ENCODE measurements at regions not wholly inside any gene's neighbourhood (a gene's known extent, or its start where the extent isn't known, plus 50 kb on each side); places are given as distances from the start of the nearest gene placed in this dataset.

DNA sequence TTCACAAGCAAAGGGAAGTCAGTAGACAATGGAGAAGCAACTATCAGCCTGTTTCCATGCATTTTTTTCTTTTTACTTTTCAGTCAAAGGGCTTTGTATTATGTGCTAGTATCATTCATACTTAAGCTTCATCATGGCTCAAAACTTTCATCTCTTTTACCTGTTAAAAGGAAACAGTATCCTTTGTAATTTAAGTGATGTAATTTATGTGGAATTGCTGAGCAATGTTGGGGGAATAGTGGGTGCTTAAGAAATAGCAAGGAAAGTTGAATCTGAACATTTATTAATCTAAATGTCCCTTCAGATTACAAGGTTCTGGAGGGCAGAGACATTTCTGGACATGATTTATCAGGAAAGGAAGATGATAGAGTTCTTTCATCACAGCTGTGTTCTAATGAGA is 915.3 kb downstream of the VRK1 start:
- H3K27me3 Mint-ChIP-seq (ENCODE audit: low read depth in 2 of 2): no peaks in the 10 kb centered on the region
- H3K27me3 ChIP-seq (ENCODE audit: control insufficient read depth, insufficient read depth, low read length): no peaks in the 10 kb centered on the region
- H3K4me3 Mint-ChIP-seq: no peak overlapping the region
- H3K4me3 ChIP-seq (ENCODE audit: low read length): no peak overlapping the region
- peaks cover 40 to 51% of the 10 kb centered on the region in 2 donors for H3K4me1 Mint-ChIP-seq
- H3K36me3 Mint-ChIP-seq: no peaks in the 10 kb centered on the region
- ATAC-seq (no peak), DNase-seq (no peak)
- no peak overlapping the region for H3K27ac Mint-ChIP-seq
- no peaks in the 10 kb centered on the region for H3K36me3 ChIP-seq (ENCODE audit: control insufficient read depth, insufficient read depth, low read length)
- TF ChIP-seq, protein P1, sequence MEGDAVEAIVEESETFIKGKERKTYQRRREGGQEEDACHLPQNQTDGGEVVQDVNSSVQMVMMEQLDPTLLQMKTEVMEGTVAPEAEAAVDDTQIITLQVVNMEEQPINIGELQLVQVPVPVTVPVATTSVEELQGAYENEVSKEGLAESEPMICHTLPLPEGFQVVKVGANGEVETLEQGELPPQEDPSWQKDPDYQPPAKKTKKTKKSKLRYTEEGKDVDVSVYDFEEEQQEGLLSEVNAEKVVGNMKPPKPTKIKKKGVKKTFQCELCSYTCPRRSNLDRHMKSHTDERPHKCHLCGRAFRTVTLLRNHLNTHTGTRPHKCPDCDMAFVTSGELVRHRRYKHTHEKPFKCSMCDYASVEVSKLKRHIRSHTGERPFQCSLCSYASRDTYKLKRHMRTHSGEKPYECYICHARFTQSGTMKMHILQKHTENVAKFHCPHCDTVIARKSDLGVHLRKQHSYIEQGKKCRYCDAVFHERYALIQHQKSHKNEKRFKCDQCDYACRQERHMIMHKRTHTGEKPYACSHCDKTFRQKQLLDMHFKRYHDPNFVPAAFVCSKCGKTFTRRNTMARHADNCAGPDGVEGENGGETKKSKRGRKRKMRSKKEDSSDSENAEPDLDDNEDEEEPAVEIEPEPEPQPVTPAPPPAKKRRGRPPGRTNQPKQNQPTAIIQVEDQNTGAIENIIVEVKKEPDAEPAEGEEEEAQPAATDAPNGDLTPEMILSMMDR (IDR thresholded peaks at IDR 0.05): no peak
- no peak overlapping the region for H3K27ac ChIP-seq (ENCODE audit: low read length)
- no peaks in the 10 kb centered on the region for H3K9me3 ChIP-seq (ENCODE audit: control insufficient read depth, insufficient read depth, low read length)
- no peaks in the 10 kb centered on the region for H3K9me3 Mint-ChIP-seq
- H3K4me1 ChIP-seq (ENCODE audit: control insufficient read depth, insufficient read depth, low read length): peaks cover 22% of the 10 kb centered on the region
- intact Hi-C loops (cut with micrococcal nuclease): no loop called here

DNA sequence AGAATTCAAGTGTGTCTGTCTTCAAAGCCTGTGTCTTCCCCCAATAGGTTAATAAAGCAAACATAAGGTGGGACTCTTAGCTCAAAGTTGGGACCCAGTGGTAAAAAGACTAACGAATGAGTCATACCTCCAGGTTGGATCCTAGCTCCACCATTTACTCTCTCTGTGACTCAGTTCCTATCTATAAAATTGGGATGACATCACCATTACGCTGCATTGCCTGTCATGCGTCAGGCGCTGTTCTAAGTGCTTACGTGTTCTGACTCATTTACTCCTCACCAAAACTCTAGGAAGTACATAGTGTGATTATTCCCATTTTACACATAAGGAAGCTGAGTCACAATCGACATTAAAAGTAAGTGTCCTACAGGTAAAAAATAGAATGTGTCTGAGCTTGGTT is 915.8 kb downstream of the VRK1 start:
- 90% methylated on average over 4 of the region's 6 CpGs for WGBS (ENCODE audit: insufficient coverage)
- Mint-ChIP-seq H3K36me3 (no peaks in the 10 kb centered on the region), H3K9me3 (no peaks in the 10 kb centered on the region), H3K4me3 (no peak overlapping the region), H3K27me3 (ENCODE audit: low read depth in 2 of 2) (no peaks in the 10 kb centered on the region), H3K27ac (no peak overlapping the region), H3K4me1 (peaks cover 34 to 46% of the 10 kb centered on the region in 2 donors)
- Histone ChIP-seq H3K4me1 (ENCODE audit: control insufficient read depth, insufficient read depth, low read length) (peaks cover 16% of the 10 kb centered on the region), H3K27me3 (ENCODE audit: control insufficient read depth, insufficient read depth, low read length) (no peaks in the 10 kb centered on the region), H3K27ac (ENCODE audit: low read length) (no peak overlapping the region), H3K9me3 (ENCODE audit: control insufficient read depth, insufficient read depth, low read length) (no peaks in the 10 kb centered on the region), H3K4me3 (ENCODE audit: low read length) (no peak overlapping the region), H3K36me3 (ENCODE audit: control insufficient read depth, insufficient read depth, low read length) (no peaks in the 10 kb centered on the region)
- no peak for DNase-seq
- ATAC-seq: no peak
- TF ChIP-seq, protein P1 (IDR thresholded peaks at IDR 0.05): no peak
- intact Hi-C loops (cut with micrococcal nuclease): no loop called here

DNA sequence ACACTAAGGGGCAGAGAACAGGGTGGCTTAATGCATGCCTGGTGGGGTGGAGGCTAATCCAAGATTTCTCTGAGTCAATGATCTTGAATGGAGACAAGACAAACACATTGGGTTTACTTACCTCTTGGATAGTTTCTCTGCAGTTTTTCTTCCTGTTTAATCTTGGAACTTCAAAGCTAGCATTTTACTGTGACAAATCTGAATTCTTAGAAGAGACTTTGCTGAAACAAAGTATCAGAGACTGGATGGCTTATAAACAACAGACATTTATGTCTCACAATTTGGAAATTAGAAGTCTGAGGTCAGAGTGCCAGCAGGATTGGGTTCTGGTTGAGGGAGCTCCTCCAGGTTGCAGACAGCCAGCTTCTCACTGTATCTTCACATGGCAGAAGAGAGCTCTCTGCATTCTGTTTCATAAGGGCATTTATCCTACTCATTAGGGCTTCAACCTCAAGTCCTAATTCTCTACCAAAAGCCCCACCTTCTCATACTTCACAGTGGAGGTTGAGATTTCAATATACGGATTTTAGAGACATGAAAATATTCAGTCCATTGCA is 921.8 kb downstream of the VRK1 start:
- H3K36me3 Mint-ChIP-seq: no peaks in the 10 kb centered on the region
- H3K27ac ChIP-seq (ENCODE audit: low read length): no peak overlapping the region
- no peaks in the 10 kb centered on the region for H3K9me3 ChIP-seq (ENCODE audit: control insufficient read depth, insufficient read depth, low read length)
- WGBS (ENCODE audit: insufficient coverage): 92% methylated on average over 1 of the region's 1 CpG
- no peaks in the 10 kb centered on the region for H3K36me3 ChIP-seq (ENCODE audit: control insufficient read depth, insufficient read depth, low read length)
- no peak overlapping the region for H3K4me3 Mint-ChIP-seq
- TF ChIP-seq, protein P1 (IDR thresholded peaks at IDR 0.05): no peak
- intact Hi-C loops (cut with micrococcal nuclease): no loop called here
- H3K27me3 Mint-ChIP-seq (ENCODE audit: low read depth in 2 of 2): no peaks in the 10 kb centered on the region
- H3K4me1 Mint-ChIP-seq: peaks cover 28 to 33% of the 10 kb centered on the region in 2 donors
- ATAC-seq (no peak), DNase-seq (no peak)
- no peak overlapping the region for H3K4me3 ChIP-seq (ENCODE audit: low read length)
- no peaks in the 10 kb centered on the region for H3K9me3 Mint-ChIP-seq
- H3K4me1 ChIP-seq (ENCODE audit: control insufficient read depth, insufficient read depth, low read length): peaks cover 9% of the 10 kb centered on the region
- H3K27me3 ChIP-seq (ENCODE audit: control insufficient read depth, insufficient read depth, low read length): no peaks in the 10 kb centered on the region
- no peak overlapping the region for H3K27ac Mint-ChIP-seq

DNA sequence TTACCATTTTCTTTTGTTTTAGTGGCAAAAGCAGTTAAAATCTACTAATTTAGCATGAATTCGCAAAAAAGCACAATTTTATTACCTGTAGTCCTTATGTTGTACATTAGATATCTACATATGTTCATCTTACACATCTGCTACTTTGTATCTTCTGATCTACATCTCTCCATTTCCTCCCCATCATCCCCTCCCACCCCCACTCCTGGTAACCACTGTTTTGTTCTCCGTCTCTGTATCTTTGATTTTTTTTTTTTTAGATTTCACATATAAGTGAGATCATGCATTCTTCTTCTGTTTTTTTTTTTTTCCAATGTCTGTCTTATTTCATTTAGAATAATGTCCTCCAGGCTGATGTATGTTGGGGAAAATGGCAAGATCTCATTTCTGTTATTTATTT is 922.7 kb downstream of the VRK1 start:
- Mint-ChIP-seq H3K4me1 (peaks cover 37 to 43% of the 10 kb centered on the region in 2 donors), H3K27me3 (ENCODE audit: low read depth in 2 of 2) (no peaks in the 10 kb centered on the region), H3K27ac (peak overlapping the region in 1 of 2 donors; percentile 4), H3K36me3 (no peaks in the 10 kb centered on the region), H3K4me3 (peak overlapping the region; percentile 7), H3K9me3 (no peaks in the 10 kb centered on the region)
- intact Hi-C loops (cut with micrococcal nuclease): no loop called here
- DNase-seq (peak in 1 of 2 donors; percentile 78), ATAC-seq (no peak)
- Histone ChIP-seq H3K4me3 (ENCODE audit: low read length) (no peak overlapping the region), H3K27me3 (ENCODE audit: control insufficient read depth, insufficient read depth, low read length) (no peaks in the 10 kb centered on the region), H3K4me1 (ENCODE audit: control insufficient read depth, insufficient read depth, low read length) (peaks cover 18% of the 10 kb centered on the region), H3K27ac (ENCODE audit: low read length) (no peak overlapping the region), H3K9me3 (ENCODE audit: control insufficient read depth, insufficient read depth, low read length) (no peaks in the 10 kb centered on the region), H3K36me3 (ENCODE audit: control insufficient read depth, insufficient read depth, low read length) (no peaks in the 10 kb centered on the region)
- TF ChIP-seq, protein P1 (IDR thresholded peaks at IDR 0.05): no peak
- 86% methylated on average over 1 of the region's 2 CpGs for WGBS (ENCODE audit: insufficient coverage)
